ENCODE measurements at regions not wholly inside any gene's neighbourhood (a gene's known extent, or its start where the extent isn't known, plus 50 kb on each side); places are given as distances from the start of the nearest gene placed in this dataset.

DNA sequence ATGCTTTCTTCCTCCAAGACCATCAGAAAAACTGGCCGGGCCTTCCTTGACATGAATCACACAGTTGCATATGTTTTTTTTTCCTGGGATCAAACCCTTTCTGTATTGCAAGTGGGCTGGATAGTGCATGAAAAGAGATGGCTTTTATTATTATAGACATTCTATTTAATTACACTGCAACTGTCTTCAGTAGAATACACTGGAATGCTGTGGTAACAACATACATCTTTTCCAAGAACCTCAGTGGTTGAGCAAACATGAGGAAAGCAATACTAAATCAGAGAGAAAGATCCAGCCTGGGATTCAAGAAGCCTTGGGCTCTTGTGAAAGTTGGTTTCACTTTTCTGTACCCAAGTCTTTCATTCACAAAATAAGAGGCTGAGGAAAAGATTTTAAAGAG is 193.0 kb downstream of the DMAC1 start:
- Histone ChIP-seq H3F3A (ENCODE audit: insufficient read depth) (no peaks in the 10 kb centered on the region), H2AFZ (ENCODE audit: low read depth, low read length, severe bottlenecking) (no peak overlapping the region), H3K9me3 (ENCODE audit: insufficient read depth, low read length) (no peaks in the 10 kb centered on the region), H3K27me3 (ENCODE audit: low read length) (no peaks in the 10 kb centered on the region), H3K4me3 (ENCODE audit: insufficient read depth, low read length, poor library complexity, severe bottlenecking) (no peak overlapping the region), H3K9me2 (replicated peaks; ENCODE audit: insufficient read depth, low read length) (no peaks in the 10 kb centered on the region), H4K20me1 (ENCODE audit: low read depth, low read length) (no peaks in the 10 kb centered on the region), H3K4me2 (ENCODE audit: low read depth, low read length, poor library complexity, severe bottlenecking) (no peak overlapping the region), H3K27ac (ENCODE audit: low read depth, low read length) (no peak overlapping the region), H3K9ac (ENCODE audit: low read length) (no peak overlapping the region), H3K79me2 (ENCODE audit: insufficient read depth, low read length) (no peaks in the 10 kb centered on the region), H3K36me3 (ENCODE audit: low read length) (no peaks in the 10 kb centered on the region)
- TF ChIP-seq, protein P1, sequence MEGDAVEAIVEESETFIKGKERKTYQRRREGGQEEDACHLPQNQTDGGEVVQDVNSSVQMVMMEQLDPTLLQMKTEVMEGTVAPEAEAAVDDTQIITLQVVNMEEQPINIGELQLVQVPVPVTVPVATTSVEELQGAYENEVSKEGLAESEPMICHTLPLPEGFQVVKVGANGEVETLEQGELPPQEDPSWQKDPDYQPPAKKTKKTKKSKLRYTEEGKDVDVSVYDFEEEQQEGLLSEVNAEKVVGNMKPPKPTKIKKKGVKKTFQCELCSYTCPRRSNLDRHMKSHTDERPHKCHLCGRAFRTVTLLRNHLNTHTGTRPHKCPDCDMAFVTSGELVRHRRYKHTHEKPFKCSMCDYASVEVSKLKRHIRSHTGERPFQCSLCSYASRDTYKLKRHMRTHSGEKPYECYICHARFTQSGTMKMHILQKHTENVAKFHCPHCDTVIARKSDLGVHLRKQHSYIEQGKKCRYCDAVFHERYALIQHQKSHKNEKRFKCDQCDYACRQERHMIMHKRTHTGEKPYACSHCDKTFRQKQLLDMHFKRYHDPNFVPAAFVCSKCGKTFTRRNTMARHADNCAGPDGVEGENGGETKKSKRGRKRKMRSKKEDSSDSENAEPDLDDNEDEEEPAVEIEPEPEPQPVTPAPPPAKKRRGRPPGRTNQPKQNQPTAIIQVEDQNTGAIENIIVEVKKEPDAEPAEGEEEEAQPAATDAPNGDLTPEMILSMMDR (IDR thresholded peaks at IDR 0.05; ENCODE audit: insufficient read depth, low read length, poor library complexity, severe bottlenecking) = no peak
- no peak for TF ChIP-seq EZH2phosphoT487 (conservative IDR thresholded peaks at IDR 0.05; ENCODE audit: low read length)

- Histone ChIP-seq H3F3A (ENCODE audit: insufficient read depth) (no peaks in the 10 kb centered on the region), H3K9me3 (ENCODE audit: insufficient read depth, low read length) (no peaks in the 10 kb centered on the region), H3K4me2 (ENCODE audit: low read depth, low read length, poor library complexity, severe bottlenecking) (no peak overlapping the region), H3K36me3 (ENCODE audit: low read length) (no peaks in the 10 kb centered on the region), H4K20me1 (ENCODE audit: low read depth, low read length) (no peaks in the 10 kb centered on the region), H3K79me2 (ENCODE audit: insufficient read depth, low read length) (no peaks in the 10 kb centered on the region), H3K27ac (ENCODE audit: low read depth, low read length) (no peak overlapping the region), H3K27me3 (ENCODE audit: low read length) (no peaks in the 10 kb centered on the region), H3K9ac (ENCODE audit: low read length) (no peak overlapping the region), H3K4me3 (ENCODE audit: insufficient read depth, low read length, poor library complexity, severe bottlenecking) (no peak overlapping the region), H2AFZ (ENCODE audit: low read depth, low read length, severe bottlenecking) (no peak overlapping the region), H3K9me2 (replicated peaks; ENCODE audit: insufficient read depth, low read length) (no peaks in the 10 kb centered on the region)
- no peak for TF ChIP-seq EZH2phosphoT487 (conservative IDR thresholded peaks at IDR 0.05; ENCODE audit: low read length)
- TF ChIP-seq, protein P1 (IDR thresholded peaks at IDR 0.05; ENCODE audit: insufficient read depth, low read length, poor library complexity, severe bottlenecking) = no peak
Measured at GRCh38 chr9:7601739-7602138, 197.8 kb downstream of the DMAC1 start.

- Histone ChIP-seq H4K20me1 (ENCODE audit: low read depth, low read length) (no peaks in the 10 kb centered on the region), H3K27ac (ENCODE audit: low read depth, low read length) (no peak overlapping the region), H3K9ac (ENCODE audit: low read length) (no peak overlapping the region), H3K79me2 (ENCODE audit: insufficient read depth, low read length) (no peaks in the 10 kb centered on the region), H3K4me2 (ENCODE audit: low read depth, low read length, poor library complexity, severe bottlenecking) (no peak overlapping the region), H3K4me3 (ENCODE audit: insufficient read depth, low read length, poor library complexity, severe bottlenecking) (no peak overlapping the region), H3K9me2 (replicated peaks; ENCODE audit: insufficient read depth, low read length) (no peaks in the 10 kb centered on the region), H3K36me3 (ENCODE audit: low read length) (no peaks in the 10 kb centered on the region), H3F3A (ENCODE audit: insufficient read depth) (no peaks in the 10 kb centered on the region), H3K9me3 (ENCODE audit: insufficient read depth, low read length) (no peaks in the 10 kb centered on the region), H3K27me3 (ENCODE audit: low read length) (no peaks in the 10 kb centered on the region), H2AFZ (ENCODE audit: low read depth, low read length, severe bottlenecking) (no peak overlapping the region)
- no peak for TF ChIP-seq EZH2phosphoT487 (conservative IDR thresholded peaks at IDR 0.05; ENCODE audit: low read length)
- TF ChIP-seq, protein P1 (IDR thresholded peaks at IDR 0.05; ENCODE audit: insufficient read depth, low read length, poor library complexity, severe bottlenecking) = no peak
Measured at GRCh38 chr9:7597716-7598115, 201.9 kb downstream of the DMAC1 start.

Measured in SU-DHL-6 (cell line).